ENCODE measurements at regions not wholly inside any gene's neighbourhood (a gene's known extent, or its start where the extent isn't known, plus 50 kb on each side); places are given as distances from the start of the nearest gene placed in this dataset.

- TF ChIP-seq ATF2 (CRISPR knock-in tag; IDR thresholded peaks at IDR 0.05), result no peak
- no peak for TF ChIP-seq HINFP (CRISPR knock-in tag; IDR thresholded peaks at IDR 0.05; ENCODE audit: low read depth)
- no peak for TF ChIP-seq RBM39 (IDR thresholded peaks at IDR 0.05; ENCODE audit: low read depth, low read length, poor library complexity, severe bottlenecking)
- no peak for TF ChIP-seq JUN (CRISPR knock-in tag; IDR thresholded peaks at IDR 0.05)
Observed at GRCh38 chr7:15011289-15011688, 108.7 kb upstream of the DGKB start (continued).

- Histone ChIP-seq H3K79me2 (ENCODE audit: insufficient read depth, low read length) (no peaks in the 10 kb centered on the region), H3K4me3 (replicated peaks in 1 of 3; ENCODE audit: insufficient read depth in 1 of 3, low read depth in 2 of 3, low read length in 3 of 3) (no peak overlapping the region), H4K20me1 (ENCODE audit: insufficient read depth, low read length) (no peaks in the 10 kb centered on the region), H3K36me3 (replicated peaks in 1 of 2; ENCODE audit: control insufficient read depth in 1 of 2, insufficient read depth in 2 of 2, low read length in 2 of 2) (no peaks in the 10 kb centered on the region), H3K27me3 (ENCODE audit: control insufficient read depth in 1 of 2, insufficient read depth in 2 of 2, low read length in 2 of 2) (no peaks in the 10 kb centered on the region), H3K4me2 (ENCODE audit: low read depth, low read length) (no peak overlapping the region), H3K9me3 (ENCODE audit: low read length) (no peaks in the 10 kb centered on the region), H2AFZ (ENCODE audit: low read length) (no peak overlapping the region), H3K4me1 (ENCODE audit: insufficient read depth, low read length) (no peaks in the 10 kb centered on the region), H3K9ac (ENCODE audit: insufficient read depth, low read depth, low read length) (no peak overlapping the region), H3K27ac (ENCODE audit: extremely low read length, insufficient read depth, low read length) (no peak overlapping the region)
- no peak for FAIRE-seq
- DNase-seq (ENCODE audit: low spot score), result peak; percentile 3
- WGBS (ENCODE audit: low lambda C conversion rate), result 57% methylated on average over 5 of the region's 5 CpGs
- in situ Hi-C loops (cut with HindIII; ENCODE audit: extremely low pct_ligation_motif_present, low pct_unique_long_range_greater_than_20kb), result loop anchor here (25.0 kb wide), 2 partner anchors 1055 to 1720 kb away; no protein-coding TSS in a partner anchor
- intact Hi-C loops (cut with micrococcal nuclease; ENCODE audit: unreplicated experiment), result loop anchor here (5.0 kb wide), 1 partner anchor 1065 kb away; no protein-coding TSS in a partner anchor
- no TSS peak for BruUV-seq (replicated peaks)
- ChIA-PET POLR2A (no interaction called here), CTCF (ENCODE audit: low intra/inter-chr PET ratio, low total read pairs) (no interaction called here)
- TF ChIP-seq CAMTA2 (CRISPR knock-in tag; IDR thresholded peaks at IDR 0.05; ENCODE audit: borderline replicate concordance), result no peak
- no peak for TF ChIP-seq AKAP8 (CRISPR knock-in tag; IDR thresholded peaks at IDR 0.05)
- no peak for TF ChIP-seq SMAD3 (CRISPR knock-in tag; IDR thresholded peaks at IDR 0.05)
- TF ChIP-seq CTCF (CRISPR knock-in tag; IDR thresholded peaks at IDR 0.05), result peak; percentile 31
- no peak for TF ChIP-seq ZNF468 (CRISPR knock-in tag; IDR thresholded peaks at IDR 0.05)
- peak; percentile 60 for ATAC-seq
Observed at GRCh38 chr7:15007507-15007906, 105.0 kb upstream of the DGKB start.

All from HepG2 (cell line).